ENCODE measurements at regions not wholly inside any gene's neighbourhood (a gene's known extent, or its start where the extent isn't known, plus 50 kb on each side); places are given as distances from the start of the nearest gene placed in this dataset.

DNA sequence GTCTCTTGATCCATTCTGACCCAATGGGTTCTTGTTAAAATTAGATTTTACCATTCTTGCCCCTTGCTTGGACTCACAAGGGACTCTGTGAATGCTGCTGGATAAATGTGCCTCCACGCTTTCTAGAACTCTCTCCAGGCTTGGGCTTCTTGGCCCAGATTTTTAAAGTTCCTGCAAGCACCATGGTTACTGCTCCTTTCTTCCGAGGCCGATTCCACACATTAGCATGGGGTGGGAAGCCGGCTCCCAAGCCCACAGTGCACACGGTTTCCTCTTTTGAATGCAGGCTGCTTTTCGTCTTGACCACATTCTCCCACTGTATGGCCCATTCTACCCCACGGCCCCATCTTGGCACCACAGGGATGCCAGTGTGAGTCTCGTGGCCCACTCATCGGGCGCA lies 174.3 kb upstream of the PITRM1 start:
- Histone ChIP-seq H3K27me3 (ENCODE audit: control insufficient read depth, insufficient read depth, low read length) (peaks cover 14% of the 10 kb centered on the region), H3K79me1 (ENCODE audit: low read depth in 1 of 2, low read length in 2 of 2) (no peaks in the 10 kb centered on the region), H4K5ac (ENCODE audit: low read depth, low read length) (no peak overlapping the region), H4K8ac (ENCODE audit: low read depth in 2 of 2, low read length in 2 of 2) (no peak overlapping the region), H3K4me2 (ENCODE audit: low read depth, low read length) (no peak overlapping the region), H2BK20ac (ENCODE audit: low read depth, low read length) (no peak overlapping the region), H3K4ac (ENCODE audit: low read depth, low read length) (no peak overlapping the region), H3K18ac (ENCODE audit: low read depth, low read length) (no peak overlapping the region), H4K91ac (ENCODE audit: insufficient read depth, low read depth, low read length) (no peak overlapping the region), H4K20me1 (ENCODE audit: insufficient read depth, low read length) (no peaks in the 10 kb centered on the region), H2AK5ac (ENCODE audit: low read depth, low read length) (no peak overlapping the region), H3K9me3 (ENCODE audit: control insufficient read depth, insufficient read depth, low read length) (no peaks in the 10 kb centered on the region), H3K4me3 (ENCODE audit: insufficient read depth, low read depth, low read length) (no peak overlapping the region), H2AK9ac (replicated peaks; ENCODE audit: low read depth, low read length, poor library complexity) (no peak overlapping the region), H2BK120ac (ENCODE audit: low read depth, low read length) (no peak overlapping the region), H3K4me1 (ENCODE audit: control insufficient read depth, insufficient read depth, low read length) (no peaks in the 10 kb centered on the region), H3K9ac (ENCODE audit: low read depth, low read length) (no peak overlapping the region), H3K9me1 (ENCODE audit: insufficient read depth, low read length) (0 out of 2 replicates have a peak, but pooled peaks cover 5% of the 10 kb centered on the region), H3K27ac (ENCODE audit: insufficient read depth, low read length) (no peak overlapping the region), H2BK15ac (ENCODE audit: low read depth, low read length) (no peak overlapping the region), H2AFZ (replicated peaks; ENCODE audit: low read length, poor library complexity) (no peak overlapping the region), H3K36me3 (ENCODE audit: control insufficient read depth, insufficient read depth, low read length) (no peaks in the 10 kb centered on the region), H2BK5ac (ENCODE audit: low read depth, low read length, poor library complexity, severe bottlenecking) (no peak overlapping the region), H3K14ac (replicated peaks; ENCODE audit: low read depth, low read length) (no peak overlapping the region), H3K56ac (ENCODE audit: extremely low read depth, insufficient read depth, low read length) (no peak overlapping the region), H3K23ac (ENCODE audit: low read depth, low read length) (no peak overlapping the region)
- BruUV-seq (replicated peaks): no TSS peak
- TF ChIP-seq MAFK (IDR thresholded peaks at IDR 0.05; ENCODE audit: low read depth, low read length) (no peak), MXI1 (IDR thresholded peaks at IDR 0.05; ENCODE audit: borderline replicate concordance, low read depth, low read length) (no peak), NFE2L2 (IDR thresholded peaks at IDR 0.05; ENCODE audit: low read depth, low read length) (no peak), BHLHE40 (IDR thresholded peaks at IDR 0.05; ENCODE audit: low read depth, low read length) (no peak), RCOR1 (IDR thresholded peaks at IDR 0.05; ENCODE audit: insufficient replicate concordance, low read length) (no peak), MAZ (IDR thresholded peaks at IDR 0.05; ENCODE audit: borderline replicate concordance, low read depth, low read length) (no peak), RFX5 (IDR thresholded peaks at IDR 0.05; ENCODE audit: low read depth, low read length) (no peak), CEBPB (IDR thresholded peaks at IDR 0.05; ENCODE audit: low read depth, low read length) (no peak), CHD1 (IDR thresholded peaks at IDR 0.05; ENCODE audit: low read depth, low read length) (no peak), RAD21 (IDR thresholded peaks at IDR 0.05; ENCODE audit: low read length) (no peak), FOS (IDR thresholded peaks at IDR 0.05; ENCODE audit: low read depth, low read length) (no peak), POLR2A (IDR thresholded peaks at IDR 0.05; ENCODE audit: low read depth, low read length) (no peak), SMC3 (IDR thresholded peaks at IDR 0.05; ENCODE audit: low read depth, low read length) (no peak)
- TF ChIP-seq, protein P1, sequence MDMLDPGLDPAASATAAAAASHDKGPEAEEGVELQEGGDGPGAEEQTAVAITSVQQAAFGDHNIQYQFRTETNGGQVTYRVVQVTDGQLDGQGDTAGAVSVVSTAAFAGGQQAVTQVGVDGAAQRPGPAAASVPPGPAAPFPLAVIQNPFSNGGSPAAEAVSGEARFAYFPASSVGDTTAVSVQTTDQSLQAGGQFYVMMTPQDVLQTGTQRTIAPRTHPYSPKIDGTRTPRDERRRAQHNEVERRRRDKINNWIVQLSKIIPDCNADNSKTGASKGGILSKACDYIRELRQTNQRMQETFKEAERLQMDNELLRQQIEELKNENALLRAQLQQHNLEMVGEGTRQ (IDR thresholded peaks at IDR 0.05; ENCODE audit: low read depth, low read length): no peak
- TF ChIP-seq, protein P2, sequence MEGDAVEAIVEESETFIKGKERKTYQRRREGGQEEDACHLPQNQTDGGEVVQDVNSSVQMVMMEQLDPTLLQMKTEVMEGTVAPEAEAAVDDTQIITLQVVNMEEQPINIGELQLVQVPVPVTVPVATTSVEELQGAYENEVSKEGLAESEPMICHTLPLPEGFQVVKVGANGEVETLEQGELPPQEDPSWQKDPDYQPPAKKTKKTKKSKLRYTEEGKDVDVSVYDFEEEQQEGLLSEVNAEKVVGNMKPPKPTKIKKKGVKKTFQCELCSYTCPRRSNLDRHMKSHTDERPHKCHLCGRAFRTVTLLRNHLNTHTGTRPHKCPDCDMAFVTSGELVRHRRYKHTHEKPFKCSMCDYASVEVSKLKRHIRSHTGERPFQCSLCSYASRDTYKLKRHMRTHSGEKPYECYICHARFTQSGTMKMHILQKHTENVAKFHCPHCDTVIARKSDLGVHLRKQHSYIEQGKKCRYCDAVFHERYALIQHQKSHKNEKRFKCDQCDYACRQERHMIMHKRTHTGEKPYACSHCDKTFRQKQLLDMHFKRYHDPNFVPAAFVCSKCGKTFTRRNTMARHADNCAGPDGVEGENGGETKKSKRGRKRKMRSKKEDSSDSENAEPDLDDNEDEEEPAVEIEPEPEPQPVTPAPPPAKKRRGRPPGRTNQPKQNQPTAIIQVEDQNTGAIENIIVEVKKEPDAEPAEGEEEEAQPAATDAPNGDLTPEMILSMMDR (conservative IDR thresholded peaks at IDR 0.05; ENCODE audit: low read depth, low read length): no peak
- TF ChIP-seq, protein P3, sequence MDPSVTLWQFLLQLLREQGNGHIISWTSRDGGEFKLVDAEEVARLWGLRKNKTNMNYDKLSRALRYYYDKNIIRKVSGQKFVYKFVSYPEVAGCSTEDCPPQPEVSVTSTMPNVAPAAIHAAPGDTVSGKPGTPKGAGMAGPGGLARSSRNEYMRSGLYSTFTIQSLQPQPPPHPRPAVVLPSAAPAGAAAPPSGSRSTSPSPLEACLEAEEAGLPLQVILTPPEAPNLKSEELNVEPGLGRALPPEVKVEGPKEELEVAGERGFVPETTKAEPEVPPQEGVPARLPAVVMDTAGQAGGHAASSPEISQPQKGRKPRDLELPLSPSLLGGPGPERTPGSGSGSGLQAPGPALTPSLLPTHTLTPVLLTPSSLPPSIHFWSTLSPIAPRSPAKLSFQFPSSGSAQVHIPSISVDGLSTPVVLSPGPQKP (IDR thresholded peaks at IDR 0.05; ENCODE audit: borderline replicate concordance, low read depth, low read length): no peak
- intact Hi-C loops (cut with micrococcal nuclease) (no loop called here), dilution Hi-C loops (cut with HindIII; ENCODE audit: low sequenced_read_pairs, unreplicated experiment) (no loop called here), in situ Hi-C loops (cut with MboI; ENCODE audit: low sequenced_read_pairs) (no loop called here)
- CTCF ChIA-PET: no interaction called here
- POLR2A ChIA-PET (ENCODE audit: unreplicated experiment): no interaction called here
- DNase-seq (no peak), ATAC-seq (ENCODE audit: low read depth) (no peak)
- WGBS, 2 experiments (ENCODE audit: extremely low coverage in 2 of 2, insufficient read length in 1 of 2): 95% methylated on average over 9 of the region's 10 CpGs; no CpG with 5 or more reads in 1 of the 2 experiments
